ENCODE measurements at regions not wholly inside any gene's neighbourhood (a gene's known extent, or its start where the extent isn't known, plus 50 kb on each side); places are given as distances from the start of the nearest gene placed in this dataset.

DNA sequence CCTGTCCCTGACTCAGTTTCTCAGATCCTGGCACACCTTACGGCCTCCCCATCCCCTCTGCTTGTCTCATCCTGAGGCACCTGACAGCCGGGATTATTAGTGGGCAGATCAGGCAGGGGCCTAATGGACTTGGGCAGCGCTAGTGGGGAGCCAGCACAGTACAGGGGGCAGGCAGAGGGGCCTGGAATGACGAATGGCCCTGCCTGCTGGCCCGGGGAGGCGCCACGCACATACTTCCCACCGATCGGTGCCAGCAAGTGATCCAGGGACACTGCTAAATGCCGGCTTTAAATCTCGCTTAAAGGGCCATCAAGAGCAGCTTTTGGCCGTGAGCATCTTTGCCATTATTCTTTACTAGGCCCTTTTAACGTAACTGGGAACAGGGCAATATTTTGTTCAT is 188.4 kb downstream of the DHX35 start:
- no peak for DNase-seq

DNA sequence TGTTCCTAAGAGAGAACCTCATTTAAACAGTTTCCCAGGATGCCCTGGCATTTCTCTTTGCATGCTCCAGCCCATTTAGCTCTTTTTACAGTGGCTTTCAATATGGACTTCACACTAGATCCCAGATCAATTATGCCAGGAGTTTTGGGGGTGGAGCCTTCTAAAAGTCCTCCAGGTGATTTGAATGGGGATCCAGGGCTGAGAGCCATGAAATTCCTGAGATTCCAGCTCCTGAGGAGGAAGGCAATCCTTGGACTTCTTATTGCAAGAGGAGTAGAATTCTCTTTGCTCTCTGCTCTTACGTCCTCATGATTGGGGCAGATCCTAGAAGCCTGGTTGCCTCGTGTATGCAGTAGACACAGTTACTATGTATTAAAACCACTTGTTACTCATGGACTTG is 184.2 kb downstream of the DHX35 start:
- no peak for DNase-seq

DNA sequence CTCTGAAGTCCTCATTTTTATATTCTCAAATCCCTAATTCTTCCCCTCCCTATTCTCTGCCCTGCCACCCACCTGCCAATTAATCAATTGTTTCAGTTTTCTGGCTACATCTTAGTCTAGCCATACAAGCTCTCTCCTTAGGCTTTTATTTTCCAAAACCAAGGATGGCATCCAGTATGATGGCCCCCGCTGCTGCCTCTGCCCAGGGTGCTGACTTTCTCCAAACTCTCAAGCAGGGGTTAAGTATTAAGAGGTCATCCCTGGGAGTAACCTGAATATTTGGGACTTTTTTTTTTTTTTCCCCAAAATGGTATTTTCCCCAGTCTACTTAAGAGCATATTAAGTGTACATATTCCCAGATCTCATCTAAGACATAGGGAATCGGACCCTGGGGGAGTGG is 183.8 kb downstream of the DHX35 start:
- DNase-seq, result no peak

DNA sequence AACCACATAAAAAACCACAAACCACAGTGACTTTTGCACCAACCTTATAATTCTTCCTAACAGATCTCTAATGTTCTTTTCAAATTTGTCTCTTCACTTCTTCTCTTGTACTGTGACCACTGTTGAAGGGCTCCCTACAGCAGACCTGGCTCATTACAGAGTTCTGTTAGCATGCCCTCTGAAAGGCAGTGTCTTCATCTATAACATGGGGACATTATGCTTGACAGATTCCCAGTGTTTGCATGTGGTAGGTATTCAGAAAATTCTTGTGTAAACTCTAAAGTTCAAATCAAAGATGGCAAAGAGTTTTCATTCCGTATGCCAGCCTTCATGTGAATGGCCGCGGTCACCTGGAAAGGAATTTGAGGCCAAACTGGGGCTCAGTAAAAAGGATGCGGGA is 182.6 kb downstream of the DHX35 start:
- DNase-seq, result no peak

DNA sequence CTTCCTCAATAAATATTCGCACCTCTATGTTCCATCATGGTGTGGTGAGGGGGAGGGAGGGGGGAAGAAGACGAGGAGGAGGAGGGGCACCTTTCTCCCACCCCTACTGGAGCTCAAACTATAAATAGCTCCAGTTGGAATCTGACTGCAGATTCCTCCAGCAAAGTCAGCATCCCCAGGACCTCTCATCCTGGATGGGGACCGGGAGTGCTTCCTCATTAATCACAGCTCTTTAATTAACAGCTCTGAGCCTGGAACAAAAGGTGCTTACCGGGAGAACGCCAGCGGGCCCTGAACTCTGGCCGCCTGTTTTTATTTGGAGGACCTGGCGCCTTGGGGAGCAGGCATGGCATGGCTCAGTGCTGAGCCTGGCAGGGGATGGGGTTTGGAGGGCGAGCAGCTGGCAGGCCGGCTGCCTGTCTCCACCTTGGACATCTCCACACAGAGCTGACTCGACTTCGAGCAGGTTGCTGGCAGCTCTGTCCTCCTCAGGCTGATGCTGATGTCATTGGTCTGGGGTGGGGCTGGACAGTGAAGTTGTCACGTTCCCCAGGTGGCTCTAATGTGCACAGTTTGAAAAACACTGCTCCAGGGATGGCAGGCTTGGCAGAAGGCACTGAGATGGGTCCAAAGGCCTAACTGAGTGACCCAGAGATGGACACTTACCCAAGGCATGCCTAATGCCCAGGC is 180.4 kb downstream of the DHX35 start:
- no peak for DNase-seq

DNA sequence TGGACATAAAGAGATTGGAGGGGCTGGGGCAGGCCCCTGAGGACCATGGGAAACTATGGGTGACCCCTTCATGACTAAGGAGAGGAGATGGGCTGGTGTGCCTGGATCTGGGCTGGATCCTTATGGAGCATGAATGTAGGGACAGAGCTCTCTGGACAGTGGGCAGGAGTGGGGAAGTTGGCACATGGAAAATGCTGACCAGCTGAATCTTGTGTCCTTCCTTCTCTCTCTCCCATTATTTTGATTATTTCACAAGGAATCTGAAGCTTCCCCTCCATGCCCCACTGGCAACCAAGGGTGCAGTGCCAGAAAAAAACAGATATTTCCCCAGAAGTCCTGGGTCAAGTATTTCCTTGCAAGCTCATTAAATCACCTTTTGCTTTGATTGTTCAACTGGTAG is 175.2 kb downstream of the DHX35 start:
- no peak for DNase-seq

DNA sequence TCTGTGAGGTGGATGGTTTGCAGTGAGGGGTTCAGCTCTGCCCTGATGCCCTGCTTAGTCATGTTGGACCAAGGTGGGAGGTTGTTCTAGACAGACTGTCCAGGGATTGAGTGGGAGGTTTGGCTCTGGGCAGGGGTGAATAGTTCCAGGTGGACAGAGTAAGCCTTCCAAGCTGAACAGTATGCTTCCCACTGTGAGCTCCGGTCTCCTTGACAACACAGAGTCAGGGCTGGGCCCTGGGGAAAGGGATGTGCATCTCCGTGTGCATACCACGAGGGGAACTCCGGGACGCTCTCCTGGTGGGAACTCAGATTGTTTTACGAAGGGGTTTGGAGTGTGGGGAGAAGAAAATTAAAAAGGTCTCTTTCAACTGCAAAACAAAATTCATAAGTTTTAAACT is 174.7 kb downstream of the DHX35 start:
- no peak for DNase-seq

DNA sequence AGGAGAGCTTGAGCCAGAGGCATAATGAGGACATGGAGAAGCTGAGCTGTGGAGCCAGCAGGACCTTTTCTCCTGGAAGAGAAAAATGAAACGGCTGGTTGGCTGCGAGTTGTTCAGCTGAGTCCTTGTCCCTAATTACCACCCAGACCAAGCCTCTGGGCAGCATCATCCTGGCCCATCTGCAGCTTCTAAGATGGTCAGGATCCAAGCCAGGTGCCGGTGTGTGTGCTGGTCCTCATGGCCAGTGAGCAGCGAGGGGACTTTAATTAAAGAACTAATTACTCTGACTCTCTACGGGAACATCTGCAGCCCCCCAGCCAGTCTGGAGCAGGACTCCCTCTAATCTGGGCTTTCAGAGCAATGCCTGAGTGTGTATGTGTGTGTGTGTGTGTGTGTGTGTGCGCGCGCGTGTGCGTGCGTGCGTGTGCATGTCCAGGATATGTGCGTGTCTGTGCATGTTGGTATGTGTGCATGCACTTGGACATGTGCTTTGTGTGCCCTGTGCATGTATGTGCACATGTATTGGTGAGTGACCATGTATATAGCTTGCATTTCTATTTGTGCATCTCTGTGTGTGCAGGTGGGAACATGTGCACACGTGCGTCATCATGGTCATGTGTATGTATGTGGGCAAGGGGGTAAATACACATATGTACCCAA is 173.9 kb downstream of the DHX35 start:
- no peak for DNase-seq

DNA sequence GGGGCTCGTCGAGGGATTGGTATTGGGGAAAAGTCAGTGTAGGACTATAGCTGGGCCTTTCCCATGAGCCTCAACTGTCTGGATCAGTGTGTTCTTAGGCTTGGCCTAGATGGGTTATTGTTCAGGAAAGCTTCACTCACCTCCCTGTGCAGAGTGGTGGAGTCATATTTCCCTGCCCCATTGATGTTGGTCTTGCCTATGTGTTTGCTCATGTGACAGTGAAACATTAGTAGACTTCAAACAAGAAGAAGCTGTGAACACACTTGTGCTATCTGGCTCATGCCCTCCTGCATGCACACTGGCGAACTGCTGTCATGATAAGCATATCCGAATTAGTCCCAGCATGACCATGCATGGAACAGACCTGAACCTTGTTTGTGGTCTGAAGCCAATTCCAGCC is 171.1 kb downstream of the DHX35 start:
- no peak for DNase-seq

DNA sequence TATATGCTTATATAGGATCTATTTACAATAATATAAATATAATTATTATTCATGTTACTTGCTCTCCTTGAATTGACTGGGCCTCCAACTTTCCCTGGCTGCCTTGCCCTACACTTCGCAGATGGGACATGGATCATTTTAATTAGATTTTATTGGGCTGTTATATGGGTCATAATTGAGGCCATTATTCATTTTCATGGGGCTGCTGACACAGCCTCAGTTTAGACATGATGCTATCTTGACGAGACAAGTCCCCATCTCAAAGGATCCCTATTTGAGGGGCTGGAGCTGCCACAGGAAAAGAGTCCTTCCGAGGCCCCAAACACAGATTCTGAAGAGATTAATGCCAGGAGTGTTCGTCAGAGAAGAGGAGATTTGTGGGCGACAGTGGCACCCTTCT is 170.4 kb downstream of the DHX35 start:
- no peak for DNase-seq

DNA sequence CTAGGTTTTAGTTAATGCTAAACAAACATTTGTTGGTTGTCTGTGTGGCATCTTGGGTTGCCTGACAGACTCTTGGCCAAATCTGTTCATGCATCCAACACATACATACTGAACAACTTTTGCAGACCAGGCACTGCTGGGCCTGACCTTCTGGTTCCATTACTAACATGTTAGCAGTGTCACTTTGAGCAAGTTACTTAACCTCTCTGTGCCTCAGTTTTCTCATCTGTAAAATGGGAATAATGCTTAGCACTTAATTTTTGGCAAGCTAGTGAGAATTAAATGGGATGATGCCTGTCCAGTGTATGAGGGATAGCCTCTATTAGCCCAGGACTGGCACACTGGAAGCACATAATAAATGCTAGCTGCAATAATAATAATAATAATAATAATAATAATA is 169.9 kb downstream of the DHX35 start:
- DNase-seq, result no peak

DNA sequence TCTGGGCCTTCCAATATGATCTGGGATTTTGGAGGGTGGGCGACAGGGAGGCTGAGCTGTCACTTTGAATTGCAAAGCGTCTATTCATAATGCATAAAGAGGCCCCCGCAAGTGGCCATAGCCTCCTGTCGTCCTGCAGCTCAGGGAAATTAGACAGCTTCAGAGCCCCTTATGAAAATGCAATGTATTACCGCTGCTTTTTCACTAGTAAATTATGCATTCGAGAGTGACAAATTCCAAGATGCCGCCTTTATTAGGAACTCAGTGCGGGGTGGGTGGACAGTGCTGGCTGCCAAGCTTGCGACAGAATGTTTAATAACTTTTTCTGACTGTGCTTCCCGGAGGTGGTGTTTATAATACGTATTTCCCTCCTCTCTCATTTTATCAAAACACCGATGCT is 168.5 kb downstream of the DHX35 start:
- DNase-seq, result no peak

DNA sequence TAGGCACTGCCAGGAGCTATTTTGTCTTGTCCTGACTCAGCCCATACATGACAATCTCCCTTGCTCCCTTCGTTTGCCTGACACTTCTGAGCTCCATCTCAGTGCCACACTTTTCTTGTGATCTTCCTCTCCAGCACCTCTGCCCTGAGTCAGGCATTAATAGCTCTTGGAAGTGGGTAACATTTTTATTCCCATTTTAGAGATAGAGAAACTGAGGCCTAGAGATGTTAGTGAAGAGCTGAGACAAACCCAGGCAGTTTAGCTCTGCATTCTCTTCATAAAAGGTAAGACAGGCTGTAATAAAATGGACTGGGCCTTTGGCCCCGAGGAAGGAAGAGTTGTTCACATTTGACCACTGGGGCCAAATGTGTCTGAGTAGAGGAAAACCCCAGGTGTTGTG is 167.4 kb downstream of the DHX35 start:
- DNase-seq, result no peak

DNA sequence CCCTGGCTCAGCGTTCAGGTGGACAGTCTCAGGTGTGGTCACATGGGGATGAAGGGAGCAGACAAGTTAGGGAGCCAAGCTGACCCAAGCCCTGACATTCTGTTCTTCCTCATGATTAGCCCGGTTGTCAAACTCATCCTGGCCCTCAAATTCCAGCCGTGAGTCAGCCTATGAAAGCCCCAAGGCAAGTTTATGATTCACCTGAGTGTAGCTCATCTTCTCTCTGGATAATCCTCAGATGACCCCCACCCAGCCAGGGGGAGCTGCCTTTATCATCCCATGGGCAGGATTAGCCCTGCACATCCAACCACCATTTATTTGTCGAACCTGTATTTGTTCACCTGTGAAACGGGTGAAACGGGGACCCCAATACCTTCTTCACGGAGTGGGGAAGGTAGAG is 161.9 kb downstream of the DHX35 start:
- no peak for DNase-seq

DNA sequence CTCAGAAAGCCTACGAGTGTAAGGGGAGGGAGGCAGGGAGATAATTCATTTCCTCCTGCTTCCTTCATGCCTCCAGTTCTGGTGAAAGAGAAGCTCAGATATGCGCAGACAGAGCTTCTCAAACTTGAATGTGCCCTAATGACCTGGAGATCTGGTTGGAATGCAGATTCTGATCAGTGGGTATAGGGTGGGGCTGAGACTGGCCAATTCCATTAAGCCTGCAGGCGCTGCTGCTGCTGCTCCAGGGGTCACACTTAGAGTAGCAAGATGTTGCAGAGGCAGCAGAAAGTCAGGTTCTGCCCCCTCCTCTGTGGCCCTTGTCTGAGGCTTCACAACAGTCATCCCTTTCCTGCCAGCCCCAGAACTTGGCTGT is 161.0 kb downstream of the DHX35 start:
- DNase-seq, result no peak

DNA sequence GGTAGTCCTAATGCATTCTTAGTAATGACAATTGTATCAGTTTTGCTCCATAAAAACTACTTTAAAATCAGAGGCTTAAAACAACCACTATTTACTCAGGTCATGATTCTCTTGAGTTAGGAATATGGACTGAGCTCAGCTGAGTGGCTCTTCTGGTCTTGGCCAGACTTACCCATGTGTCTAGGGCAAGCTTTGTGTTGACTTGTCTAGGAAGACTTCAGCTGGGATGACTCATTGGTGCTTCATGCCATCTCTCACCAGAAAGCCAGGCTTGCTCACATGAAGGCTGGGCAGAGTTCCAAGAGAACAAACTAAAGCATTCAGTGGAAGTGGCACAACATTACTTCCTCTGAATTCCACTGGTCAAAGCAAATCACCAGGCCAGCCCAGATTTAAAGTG is 155.3 kb downstream of the DHX35 start:
- DNase-seq, result no peak

DNA sequence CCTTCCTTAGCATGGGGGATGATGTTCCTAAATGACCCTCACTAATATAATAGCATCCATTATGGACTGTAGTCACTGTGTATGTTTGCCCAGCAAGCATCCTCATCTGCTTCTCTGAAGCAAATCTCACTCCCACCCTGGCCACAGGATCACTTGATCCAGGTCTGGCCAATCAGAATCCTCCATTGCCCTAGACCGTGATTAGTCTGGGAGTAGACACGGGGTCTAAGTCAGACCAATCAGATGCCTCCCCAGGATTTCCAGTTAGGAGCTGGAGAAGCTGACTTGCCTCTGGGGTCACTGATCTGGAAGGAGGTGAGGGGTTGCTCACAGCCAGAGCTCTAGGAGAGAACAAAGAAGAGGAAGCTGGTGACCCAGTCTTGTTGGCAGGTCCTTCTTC is 153.9 kb downstream of the DHX35 start:
- DNase-seq, result no peak

DNA sequence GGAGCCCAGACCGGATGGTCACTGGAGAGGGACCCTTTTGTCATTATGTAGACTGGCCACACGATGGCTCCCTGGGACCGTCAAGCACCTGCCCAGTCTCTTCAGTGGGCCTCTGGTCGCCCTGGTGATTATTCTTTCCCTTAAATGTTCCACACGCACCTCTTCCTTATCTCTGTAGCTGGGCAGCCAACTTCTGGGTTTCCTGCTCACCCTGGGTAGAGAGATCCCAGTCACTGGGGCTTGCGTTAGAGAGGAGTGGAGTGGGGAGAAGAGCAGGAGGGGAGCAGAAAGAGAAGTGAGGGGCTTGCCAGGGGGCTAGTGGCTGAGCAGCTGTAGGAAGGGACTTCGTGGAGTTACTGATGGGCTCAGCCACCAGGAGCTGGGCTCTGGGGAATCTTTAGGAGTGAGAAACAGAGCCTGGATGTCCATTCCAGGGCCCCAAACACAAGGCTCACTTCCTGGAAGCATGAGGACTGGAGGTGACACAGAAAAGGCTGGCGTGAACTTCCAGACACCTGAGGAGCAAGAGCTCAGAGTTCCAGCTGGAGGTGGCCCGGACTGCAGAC is 150.1 kb downstream of the DHX35 start:
- DNase-seq, result no peak

DNA sequence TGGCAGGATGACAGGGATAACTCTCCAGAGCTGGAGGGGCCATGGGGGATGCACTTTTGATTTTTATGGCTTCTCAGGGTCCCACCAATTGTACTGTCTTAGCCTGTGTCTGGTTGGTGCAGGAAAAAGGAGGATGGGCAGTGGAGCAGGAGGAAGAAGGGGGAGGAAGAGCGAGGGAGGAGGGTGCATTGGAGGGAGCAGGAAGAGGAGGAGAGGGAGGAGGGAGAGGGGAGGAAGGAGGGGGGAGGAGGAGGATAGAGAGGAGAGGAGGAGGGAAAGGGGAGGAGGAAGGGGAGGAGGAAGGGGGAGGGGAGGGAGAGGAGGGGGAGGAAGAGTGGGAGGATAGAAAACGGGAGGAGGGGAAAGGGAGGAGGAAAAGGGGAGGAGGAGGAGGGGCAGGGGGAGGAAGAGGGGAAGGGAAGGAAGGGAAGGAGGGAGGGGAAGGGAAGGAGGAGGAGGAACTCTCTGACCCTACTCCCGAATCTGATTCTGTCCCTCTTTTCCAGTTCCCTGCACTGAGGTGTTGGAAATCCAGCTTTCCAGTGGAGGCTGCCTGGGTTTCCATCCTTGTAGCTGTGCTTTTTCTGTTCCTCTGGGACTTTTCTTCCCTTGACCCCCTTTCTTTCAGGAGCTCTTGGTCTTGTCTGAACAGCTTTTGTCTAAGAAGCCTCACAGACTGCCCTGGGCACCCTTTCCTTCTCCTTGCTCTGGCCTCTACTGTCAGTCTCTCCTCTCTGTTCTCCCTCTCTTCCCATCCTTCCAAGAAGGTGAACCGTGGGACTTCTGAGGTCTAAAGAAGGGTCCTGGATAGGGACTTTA is 149.4 kb downstream of the DHX35 start:
- DNase-seq, result no peak

DNA sequence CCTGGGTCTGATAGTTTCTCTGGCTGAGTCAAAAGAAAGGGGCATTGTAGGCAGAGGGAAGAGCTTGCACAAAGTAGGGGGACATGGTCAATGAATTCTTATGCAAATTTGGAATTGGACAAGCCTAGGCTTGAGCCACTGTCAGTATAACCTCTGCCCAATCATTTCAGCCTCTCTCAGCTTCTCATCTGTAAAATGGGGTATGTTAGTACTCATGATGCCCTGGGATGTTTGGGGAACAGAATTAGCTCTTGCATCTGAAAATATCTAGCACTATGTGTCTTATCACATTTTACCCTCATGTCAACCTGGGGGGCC is 148.6 kb downstream of the DHX35 start:
- no peak for DNase-seq

DNA sequence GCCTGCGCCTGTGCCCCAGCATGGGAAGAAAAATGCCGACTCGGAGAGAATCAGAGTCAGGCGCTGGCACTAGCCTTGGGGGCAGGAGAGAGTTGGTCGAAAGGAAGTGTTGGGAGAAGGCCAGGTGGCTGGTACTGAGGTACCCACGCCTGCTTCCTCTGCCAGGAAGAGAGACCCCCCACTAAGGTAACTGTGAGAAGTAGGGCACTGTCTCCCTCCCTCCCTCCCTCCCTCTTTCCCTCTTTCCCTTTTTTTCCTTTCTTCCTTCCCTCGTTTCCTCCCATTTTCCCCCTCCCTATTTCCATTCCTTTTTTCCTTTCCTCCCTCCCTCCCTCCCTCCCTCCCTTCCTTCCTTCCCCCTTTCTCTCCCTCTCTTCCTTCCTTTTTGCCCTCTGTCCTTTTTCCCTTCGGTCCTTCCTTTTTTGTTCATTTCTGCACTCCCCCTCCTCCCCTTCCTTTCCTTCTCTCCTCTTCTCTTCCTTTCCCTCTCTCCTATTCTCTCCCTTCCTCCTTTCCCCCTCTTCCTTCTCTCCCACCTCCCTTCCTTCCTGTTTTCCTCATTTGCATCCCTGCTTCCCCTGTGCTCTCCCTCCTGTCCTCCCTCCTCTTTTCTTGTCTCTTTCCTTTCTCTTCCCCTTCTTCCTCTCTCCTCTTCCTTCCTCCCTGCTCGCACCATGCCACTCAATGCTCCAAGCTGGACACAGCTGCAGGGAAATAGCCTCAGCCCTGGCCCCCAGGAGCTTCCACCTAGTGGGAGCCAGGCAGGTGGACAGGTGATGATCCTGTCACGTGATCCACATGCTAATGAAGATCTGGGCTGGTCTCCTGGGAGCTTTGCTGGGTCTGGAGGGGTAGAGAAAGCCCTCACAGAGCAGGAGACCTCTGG is 148.0 kb downstream of the DHX35 start:
- no peak for DNase-seq

DNA sequence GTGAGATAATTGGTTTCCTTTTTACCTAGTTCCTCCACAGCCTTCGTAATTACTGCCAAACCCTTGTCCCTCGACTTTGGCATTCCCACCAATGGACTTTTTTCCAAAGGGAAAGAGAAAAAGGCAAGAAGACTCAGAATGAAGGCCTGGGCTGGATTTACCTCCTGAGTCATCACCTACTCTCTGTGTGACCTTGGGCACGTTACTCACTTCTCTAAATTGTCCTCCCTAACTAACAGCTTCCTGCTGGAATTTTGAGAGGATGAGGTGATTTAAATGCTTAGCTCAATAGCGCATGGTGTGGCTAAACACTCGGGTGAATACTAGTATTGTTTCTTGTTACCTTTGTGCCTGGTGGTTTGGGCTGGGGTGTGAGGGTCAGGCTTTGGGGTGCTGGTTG is 146.6 kb downstream of the DHX35 start:
- no peak for DNase-seq

DNA sequence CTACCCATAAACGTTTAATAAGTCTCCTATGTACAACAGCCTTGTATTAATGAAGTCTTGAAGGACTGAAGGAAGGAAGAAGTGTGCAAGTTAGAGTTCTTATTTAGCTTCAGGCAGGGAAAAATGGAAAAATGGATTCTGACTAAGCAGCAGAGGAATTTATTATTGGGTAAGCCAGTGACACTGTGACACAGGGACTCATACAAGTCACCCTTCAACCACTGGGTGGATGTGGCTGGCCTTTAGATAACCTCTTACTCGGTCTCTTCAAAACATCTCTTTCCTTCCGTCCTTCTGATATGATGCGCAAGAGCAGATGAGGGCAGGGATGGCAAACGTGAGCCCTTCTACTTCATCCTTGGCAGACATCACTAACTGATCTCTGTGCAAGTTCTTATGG is 145.6 kb downstream of the DHX35 start:
- DNase-seq, result no peak
